HCT116 (cell line): ENCODE measurements at regions not wholly inside any gene's neighbourhood (a gene's known extent, or its start where the extent isn't known, plus 50 kb on each side); places are given as distances from the start of the nearest gene placed in this dataset.

ENCODE experiments used
- ATAC-seq: fragments of 200-7000 bp; cut with Tn5 transposase; 2 replicates; pipeline ENCODE4 v1.9.1; 2020; ENCODE audit warnings: mild to moderate bottlenecking, moderate library complexity
- BruUV-seq: library from RNA; stranded (reverse); fragments of 400-500 nt; replicated peaks from 2 replicates; lab custom pipeline; 2021; lab: Mats Ljungman, UMichigan
- CTCF ChIA-PET: fragments of 300-600 bp; sonication (Branson Sonifier 250); formaldehyde crosslinking; loops from one replicate; lab custom pipeline; 2021; ENCODE audit warnings: antibody characterized with exemption; lab: Charles Lee
- POLR2A ChIA-PET: fragments of 300-600, 350-600 bp; sonication (Branson Sonifier 250); formaldehyde crosslinking; loops from one replicate; lab custom pipeline; 2021; ENCODE audit warnings: antibody characterized with exemption; lab: Charles Lee
- RAD21 ChIA-PET, 2 experiments: fragments of 300-600 bp; sonication (Branson Sonifier 250); formaldehyde crosslinking; loops; one replicate each; lab custom pipeline; 2023; ENCODE audit warnings: low total read pairs in 2 of 2; ENCODE audit not compliant: uncharacterized antibody in 2 of 2, unreplicated experiment in 2 of 2, low non-redundant PET in 1 of 2; lab: Charles Lee
- DNase-seq: peaks from one replicate; pipeline ENCODE4 v3.0.0-alpha.2; 2010; ENCODE audit warnings: low read depth, low spot score
- H2AFZ ChIP-seq: fragments of 200-600 bp; shearing (Covaris generic), sonication (generic); 2 replicates; pipeline ENCODE4 v1.6.1; 2017; ENCODE audit warnings: low read depth, mixed run types, mixed read lengths, antibody characterized with exemption, low read length; ENCODE audit not compliant: poor library complexity, severe bottlenecking
- H3K27ac ChIP-seq: 2 replicates; pipeline ENCODE4 v1.5.1; 2012; ENCODE audit warnings: low read depth, low read length
- H3K27me3 ChIP-seq: fragments of 200-600 bp; sonication (generic); 2 replicates; pipeline ENCODE4 v1.6.1; 2016; ENCODE audit warnings: mixed run types, low read length, mixed read lengths; ENCODE audit not compliant: insufficient read depth
- H3K36me3 ChIP-seq, 2 experiments: fragments of 200-500 bp in 1 of 2; fragments of 200-600 bp in 1 of 2; sonication (Bioruptor generic) in 1 of 2; sonication (generic) in 1 of 2; 2 replicates each; pipeline versions ENCODE4 v1.5.1 to v1.6.1; 2014 to 2016; ENCODE audit warnings: low read length in 2 of 2, inconsistent platforms in 1 of 2, mixed read lengths in 1 of 2, mixed run types in 1 of 2; ENCODE audit not compliant: insufficient read depth in 2 of 2, control insufficient read depth in 1 of 2
- H3K4me1 ChIP-seq, 2 experiments: fragments of 200-600 bp in 1 of 2; sonication (generic) in 1 of 2; 2 replicates each; pipeline versions ENCODE4 v1.5.1 to v1.6.1; 2012 to 2017; ENCODE audit warnings: low read length in 2 of 2, inconsistent platforms in 1 of 2, mild to moderate bottlenecking in 1 of 2, mixed read lengths in 1 of 2, mixed run types in 1 of 2, moderate library complexity in 1 of 2; ENCODE audit not compliant: insufficient read depth in 2 of 2, control insufficient read depth in 1 of 2
- H3K4me2 ChIP-seq: fragments of 200-600 bp; sonication (generic); 2 replicates; pipeline ENCODE4 v1.6.1; 2017; ENCODE audit warnings: mixed run types, low read length, mixed read lengths
- H3K4me3 ChIP-seq, 2 experiments: fragments of 200-600 bp in 1 of 2; sonication (generic) in 1 of 2; replicated peaks in 1 of 2; 2 replicates each; pipeline ENCODE4 v1.5.1; 2011 to 2016; ENCODE audit warnings: low read length in 2 of 2, control low read depth in 1 of 2, low read depth in 1 of 2, mild to moderate bottlenecking in 1 of 2, mixed read lengths in 1 of 2, mixed run types in 1 of 2
- H3K79me2 ChIP-seq: fragments of 200-600 bp; sonication (generic); 2 replicates; pipeline ENCODE4 v1.6.1; 2017; ENCODE audit warnings: mild to moderate bottlenecking, mixed run types, low read length, moderate library complexity, mixed read lengths; ENCODE audit not compliant: insufficient read depth
- H3K9ac ChIP-seq: fragments of 200-600 bp; sonication (generic); 2 replicates; pipeline ENCODE4 v1.6.1; 2016; ENCODE audit warnings: low read length, mixed read lengths
- H3K9me2 ChIP-seq: fragments of 200-600 bp; sonication (generic), shearing (Covaris generic); 2 replicates; pipeline ENCODE4 v1.6.1; 2017; ENCODE audit warnings: mixed run types, mild to moderate bottlenecking, moderate library complexity; ENCODE audit not compliant: insufficient read depth
- H3K9me3 ChIP-seq, 2 experiments: fragments of 200-500 bp in 1 of 2; fragments of 200-600 bp in 1 of 2; sonication (Bioruptor generic) in 1 of 2; sonication (generic) in 1 of 2; 2 replicates each; pipeline ENCODE4 v1.6.1; 2014 to 2017; ENCODE audit warnings: low read length in 2 of 2, mixed read lengths in 2 of 2, inconsistent platforms in 1 of 2, low read depth in 1 of 2, mild to moderate bottlenecking in 1 of 2, mixed run types in 1 of 2, moderate library complexity in 1 of 2; ENCODE audit not compliant: control insufficient read depth in 1 of 2, insufficient read depth in 1 of 2
- H4K20me1 ChIP-seq: fragments of 200-600 bp; sonication (generic), shearing (Covaris generic); 2 replicates; pipeline ENCODE4 v1.6.1; 2017; ENCODE audit warnings: mixed run types, mild to moderate bottlenecking, moderate library complexity; ENCODE audit not compliant: insufficient read depth
- EGR1 ChIP-seq: IDR thresholded peaks from 2 replicates; pipeline ENCODE4 v1.6.1; 2012; ENCODE audit warnings: low read depth
- JUND ChIP-seq: IDR thresholded peaks from 2 replicates; pipeline ENCODE4 v1.6.1; 2012
- SRF ChIP-seq: IDR thresholded peaks from 2 replicates; pipeline ENCODE4 v1.6.1; 2012; ENCODE audit warnings: low read depth
- intact Hi-C: fragments of 100-400 bp; cut with micrococcal nuclease; formaldehyde crosslinking; loops from 2 replicates; pipeline ENCODE4 v1.10.0; 2022
- TF ChIP-seq, protein P1 (sequence below): IDR thresholded peaks from 2 replicates; pipeline ENCODE4 v1.6.1; 2012; ENCODE audit warnings: low read depth
- TF ChIP-seq, protein P2 (sequence below): IDR thresholded peaks from 2 replicates; pipeline ENCODE4 v1.6.1; 2012
- TF ChIP-seq, protein P3 (sequence below): IDR thresholded peaks from 2 replicates; pipeline ENCODE4 v1.6.1; 2011; ENCODE audit warnings: mild to moderate bottlenecking, low read length, moderate library complexity; ENCODE audit not compliant: insufficient replicate concordance; ENCODE audit errors: extremely low read depth

DNA sequence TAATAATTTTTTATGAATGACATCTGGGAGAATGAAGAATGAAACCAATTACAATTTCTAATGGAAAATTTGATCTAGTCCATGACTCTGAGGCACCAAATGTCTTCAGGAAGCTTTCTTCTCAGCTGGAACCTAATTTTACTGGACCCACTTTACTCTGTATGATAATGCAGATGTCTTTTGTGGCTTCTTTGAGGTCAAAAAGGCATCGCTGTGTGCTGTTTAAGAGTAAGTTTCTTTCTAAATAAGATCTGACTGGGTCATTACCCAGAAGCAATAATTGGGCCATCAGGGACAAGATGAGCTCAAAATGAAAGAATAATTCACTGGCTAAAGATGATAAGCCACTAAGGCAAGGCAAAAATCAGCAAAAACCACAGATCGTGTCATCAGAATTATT is 633.4 kb downstream of the PSAT1 start:
- no peak overlapping the region for H2AFZ ChIP-seq
- H3K27ac ChIP-seq, result no peak overlapping the region
- H3K4me2 ChIP-seq, result no peak overlapping the region
- ChIA-PET POLR2A (no interaction called here), RAD21 (no interaction called here), CTCF (no interaction called here)
- no peak overlapping the region for H3K9ac ChIP-seq
- H3K9me3 ChIP-seq, result no peaks in the 10 kb centered on the region
- H4K20me1 ChIP-seq, result no peaks in the 10 kb centered on the region
- H3K4me3 ChIP-seq, result no peak overlapping the region
- ATAC-seq, result no peak
- no peaks in the 10 kb centered on the region for H3K9me2 ChIP-seq
- BruUV-seq, result no TSS peak
- H3K4me1 ChIP-seq, result peaks cover 0 to 11% of the 10 kb centered on the region in 2 experiments; a peak in 2 of 4 replicates
- no peak for DNase-seq
- H3K27me3 ChIP-seq, result no peaks in the 10 kb centered on the region
- intact Hi-C loops, result no loop called here
- H3K36me3 ChIP-seq, result no peaks in the 10 kb centered on the region
- H3K79me2 ChIP-seq, result no peaks in the 10 kb centered on the region
- TF ChIP-seq, protein P1, sequence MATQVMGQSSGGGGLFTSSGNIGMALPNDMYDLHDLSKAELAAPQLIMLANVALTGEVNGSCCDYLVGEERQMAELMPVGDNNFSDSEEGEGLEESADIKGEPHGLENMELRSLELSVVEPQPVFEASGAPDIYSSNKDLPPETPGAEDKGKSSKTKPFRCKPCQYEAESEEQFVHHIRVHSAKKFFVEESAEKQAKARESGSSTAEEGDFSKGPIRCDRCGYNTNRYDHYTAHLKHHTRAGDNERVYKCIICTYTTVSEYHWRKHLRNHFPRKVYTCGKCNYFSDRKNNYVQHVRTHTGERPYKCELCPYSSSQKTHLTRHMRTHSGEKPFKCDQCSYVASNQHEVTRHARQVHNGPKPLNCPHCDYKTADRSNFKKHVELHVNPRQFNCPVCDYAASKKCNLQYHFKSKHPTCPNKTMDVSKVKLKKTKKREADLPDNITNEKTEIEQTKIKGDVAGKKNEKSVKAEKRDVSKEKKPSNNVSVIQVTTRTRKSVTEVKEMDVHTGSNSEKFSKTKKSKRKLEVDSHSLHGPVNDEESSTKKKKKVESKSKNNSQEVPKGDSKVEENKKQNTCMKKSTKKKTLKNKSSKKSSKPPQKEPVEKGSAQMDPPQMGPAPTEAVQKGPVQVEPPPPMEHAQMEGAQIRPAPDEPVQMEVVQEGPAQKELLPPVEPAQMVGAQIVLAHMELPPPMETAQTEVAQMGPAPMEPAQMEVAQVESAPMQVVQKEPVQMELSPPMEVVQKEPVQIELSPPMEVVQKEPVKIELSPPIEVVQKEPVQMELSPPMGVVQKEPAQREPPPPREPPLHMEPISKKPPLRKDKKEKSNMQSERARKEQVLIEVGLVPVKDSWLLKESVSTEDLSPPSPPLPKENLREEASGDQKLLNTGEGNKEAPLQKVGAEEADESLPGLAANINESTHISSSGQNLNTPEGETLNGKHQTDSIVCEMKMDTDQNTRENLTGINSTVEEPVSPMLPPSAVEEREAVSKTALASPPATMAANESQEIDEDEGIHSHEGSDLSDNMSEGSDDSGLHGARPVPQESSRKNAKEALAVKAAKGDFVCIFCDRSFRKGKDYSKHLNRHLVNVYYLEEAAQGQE, result no peak
- TF ChIP-seq, protein P2, sequence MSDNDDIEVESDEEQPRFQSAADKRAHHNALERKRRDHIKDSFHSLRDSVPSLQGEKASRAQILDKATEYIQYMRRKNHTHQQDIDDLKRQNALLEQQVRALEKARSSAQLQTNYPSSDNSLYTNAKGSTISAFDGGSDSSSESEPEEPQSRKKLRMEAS, result no peak
- TF ChIP-seq SRF (no peak), EGR1 (no peak), JUND (no peak)
- TF ChIP-seq, protein P3, sequence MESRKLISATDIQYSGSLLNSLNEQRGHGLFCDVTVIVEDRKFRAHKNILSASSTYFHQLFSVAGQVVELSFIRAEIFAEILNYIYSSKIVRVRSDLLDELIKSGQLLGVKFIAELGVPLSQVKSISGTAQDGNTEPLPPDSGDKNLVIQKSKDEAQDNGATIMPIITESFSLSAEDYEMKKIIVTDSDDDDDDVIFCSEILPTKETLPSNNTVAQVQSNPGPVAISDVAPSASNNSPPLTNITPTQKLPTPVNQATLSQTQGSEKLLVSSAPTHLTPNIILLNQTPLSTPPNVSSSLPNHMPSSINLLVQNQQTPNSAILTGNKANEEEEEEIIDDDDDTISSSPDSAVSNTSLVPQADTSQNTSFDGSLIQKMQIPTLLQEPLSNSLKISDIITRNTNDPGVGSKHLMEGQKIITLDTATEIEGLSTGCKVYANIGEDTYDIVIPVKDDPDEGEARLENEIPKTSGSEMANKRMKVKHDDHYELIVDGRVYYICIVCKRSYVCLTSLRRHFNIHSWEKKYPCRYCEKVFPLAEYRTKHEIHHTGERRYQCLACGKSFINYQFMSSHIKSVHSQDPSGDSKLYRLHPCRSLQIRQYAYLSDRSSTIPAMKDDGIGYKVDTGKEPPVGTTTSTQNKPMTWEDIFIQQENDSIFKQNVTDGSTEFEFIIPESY, result no peak
